ENCODE measurements at regions not wholly inside any gene's neighbourhood (a gene's known extent, or its start where the extent isn't known, plus 50 kb on each side); places are given as distances from the start of the nearest gene placed in this dataset.
"Not testable (repeated sequence)": the region's sequence is repeated elsewhere in the genome, so short reads cannot be mapped to it uniquely, and the experiment has no call there.

- TF ChIP-seq PAX5 (IDR thresholded peaks at IDR 0.05; ENCODE audit: insufficient read depth, low read length, severe bottlenecking) (no peak), TAF1 (IDR thresholded peaks at IDR 0.05; ENCODE audit: low read depth, low read length) (no peak), SPI1 (IDR thresholded peaks at IDR 0.05; ENCODE audit: low read depth, low read length) (no peak), POU2F2 (IDR thresholded peaks at IDR 0.05; ENCODE audit: low read depth, low read length) (no peak), POLR2AphosphoS5 (IDR thresholded peaks at IDR 0.05; ENCODE audit: low read depth, low read length) (no peak), POLR2A (IDR thresholded peaks at IDR 0.05; ENCODE audit: low read depth, low read length) (no peak)
- DNase-seq (ENCODE audit: insufficient read length, low spot score), result no peak
- FAIRE-seq, result no peak
Observed at GRCh38 chr16:85531516-85531915, 81.6 kb upstream of the GSE1 start.

- FAIRE-seq (no peak), DNase-seq (ENCODE audit: insufficient read length, low spot score) (no peak)
- TF ChIP-seq POLR2AphosphoS5 (IDR thresholded peaks at IDR 0.05; ENCODE audit: low read depth, low read length), result no peak
- TF ChIP-seq POLR2A (IDR thresholded peaks at IDR 0.05; ENCODE audit: low read depth, low read length), result no peak
- no peak for TF ChIP-seq SPI1 (IDR thresholded peaks at IDR 0.05; ENCODE audit: low read depth, low read length)
- TF ChIP-seq TAF1 (IDR thresholded peaks at IDR 0.05; ENCODE audit: low read depth, low read length), result no peak
- TF ChIP-seq PAX5 (IDR thresholded peaks at IDR 0.05; ENCODE audit: insufficient read depth, low read length, severe bottlenecking), result no peak
- no peak for TF ChIP-seq POU2F2 (IDR thresholded peaks at IDR 0.05; ENCODE audit: low read depth, low read length)
Observed at GRCh38 chr16:85532147-85532546, 81.0 kb upstream of the GSE1 start.

GRCh38 chr16:85533593-85533992 is 79.5 kb upstream of the GSE1 start:
- FAIRE-seq; DNase-seq (ENCODE audit: insufficient read length, low spot score): not testable (repeated sequence)

GRCh38 chr16:85534536-85535351 is 78.4 kb upstream of the GSE1 start:
- DNase-seq (ENCODE audit: insufficient read length, low spot score) (no peak), FAIRE-seq (no peak)
- TF ChIP-seq TAF1 (IDR thresholded peaks at IDR 0.05; ENCODE audit: low read depth, low read length) (no peak), POLR2AphosphoS5 (IDR thresholded peaks at IDR 0.05; ENCODE audit: low read depth, low read length) (no peak), SPI1 (IDR thresholded peaks at IDR 0.05; ENCODE audit: low read depth, low read length) (no peak), POU2F2 (IDR thresholded peaks at IDR 0.05; ENCODE audit: low read depth, low read length) (no peak), PAX5 (IDR thresholded peaks at IDR 0.05; ENCODE audit: insufficient read depth, low read length, severe bottlenecking) (no peak), POLR2A (IDR thresholded peaks at IDR 0.05; ENCODE audit: low read depth, low read length) (no peak)

GRCh38 chr16:85535352-85536072 is 77.6 kb upstream of the GSE1 start:
- DNase-seq (ENCODE audit: insufficient read length, low spot score) (no peak), FAIRE-seq (no peak)
- TF ChIP-seq SPI1 (IDR thresholded peaks at IDR 0.05; ENCODE audit: low read depth, low read length) (no peak), TAF1 (IDR thresholded peaks at IDR 0.05; ENCODE audit: low read depth, low read length) (no peak), PAX5 (IDR thresholded peaks at IDR 0.05; ENCODE audit: insufficient read depth, low read length, severe bottlenecking) (no peak), POU2F2 (IDR thresholded peaks at IDR 0.05; ENCODE audit: low read depth, low read length) (no peak), POLR2A (IDR thresholded peaks at IDR 0.05; ENCODE audit: low read depth, low read length) (no peak), POLR2AphosphoS5 (IDR thresholded peaks at IDR 0.05; ENCODE audit: low read depth, low read length) (no peak)

- TF ChIP-seq POLR2A (IDR thresholded peaks at IDR 0.05; ENCODE audit: low read depth, low read length) (no peak), SPI1 (IDR thresholded peaks at IDR 0.05; ENCODE audit: low read depth, low read length) (no peak)
- no peak for DNase-seq (ENCODE audit: insufficient read length, low spot score)
- no peak for FAIRE-seq
Observed at GRCh38 chr16:85536073-85536410, 77.1 kb upstream of the GSE1 start.

- DNase-seq (ENCODE audit: insufficient read length, low spot score) (no peak), FAIRE-seq (no peak)
- TF ChIP-seq SPI1 (IDR thresholded peaks at IDR 0.05; ENCODE audit: low read depth, low read length) (no peak), POLR2A (IDR thresholded peaks at IDR 0.05; ENCODE audit: low read depth, low read length) (no peak), PAX5 (IDR thresholded peaks at IDR 0.05; ENCODE audit: insufficient read depth, low read length, severe bottlenecking) (no peak), POU2F2 (IDR thresholded peaks at IDR 0.05; ENCODE audit: low read depth, low read length) (no peak), POLR2AphosphoS5 (IDR thresholded peaks at IDR 0.05; ENCODE audit: low read depth, low read length) (no peak), TAF1 (IDR thresholded peaks at IDR 0.05; ENCODE audit: low read depth, low read length) (no peak)
Observed at GRCh38 chr16:85536411-85537330, 76.5 kb upstream of the GSE1 start.

GRCh38 chr16:85537331-85537788 is 75.8 kb upstream of the GSE1 start:
- TF ChIP-seq TAF1 (IDR thresholded peaks at IDR 0.05; ENCODE audit: low read depth, low read length) (no peak), POU2F2 (IDR thresholded peaks at IDR 0.05; ENCODE audit: low read depth, low read length) (no peak), POLR2AphosphoS5 (IDR thresholded peaks at IDR 0.05; ENCODE audit: low read depth, low read length) (no peak), PAX5 (IDR thresholded peaks at IDR 0.05; ENCODE audit: insufficient read depth, low read length, severe bottlenecking) (no peak), POLR2A (IDR thresholded peaks at IDR 0.05; ENCODE audit: low read depth, low read length) (no peak), SPI1 (IDR thresholded peaks at IDR 0.05; ENCODE audit: low read depth, low read length) (no peak)
- FAIRE-seq, result no peak
- DNase-seq (ENCODE audit: insufficient read length, low spot score), result no peak

- no peak for DNase-seq (ENCODE audit: insufficient read length, low spot score)
- FAIRE-seq, result no peak
- TF ChIP-seq PAX5 (IDR thresholded peaks at IDR 0.05; ENCODE audit: insufficient read depth, low read length, severe bottlenecking), result no peak
- no peak for TF ChIP-seq TAF1 (IDR thresholded peaks at IDR 0.05; ENCODE audit: low read depth, low read length)
- TF ChIP-seq POLR2AphosphoS5 (IDR thresholded peaks at IDR 0.05; ENCODE audit: low read depth, low read length), result no peak
- no peak for TF ChIP-seq POLR2A (IDR thresholded peaks at IDR 0.05; ENCODE audit: low read depth, low read length)
- TF ChIP-seq SPI1 (IDR thresholded peaks at IDR 0.05; ENCODE audit: low read depth, low read length), result no peak
- TF ChIP-seq POU2F2 (IDR thresholded peaks at IDR 0.05; ENCODE audit: low read depth, low read length), result no peak
Observed at GRCh38 chr16:85537795-85538401, 75.2 kb upstream of the GSE1 start.

Data from GM12891 (cell line).